Mammary epithelial cell (primary cell): ENCODE measurements at regions not wholly inside any gene's neighbourhood (a gene's known extent, or its start where the extent isn't known, plus 50 kb on each side); places are given as distances from the start of the nearest gene placed in this dataset.

Experiments
- CTCF ChIP-seq, 2 donors: IDR thresholded peaks in 1 of 2; conservative IDR thresholded peaks in 1 of 2; 2 replicates each; pipeline ENCODE4 v1.5.1; 2011 to 2012; ENCODE audit warnings: inconsistent platforms in 2 of 2, low read length in 2 of 2, mild to moderate bottlenecking in 2 of 2, control low read depth in 1 of 2, low read depth in 1 of 2; ENCODE audit not compliant: insufficient read depth in 1 of 2; ENCODE audit errors: extremely low read depth in 1 of 2
- EZH2 ChIP-seq: IDR thresholded peaks from 2 replicates; pipeline ENCODE4 v1.6.1; 2012; ENCODE audit warnings: low read length, inconsistent platforms, borderline replicate concordance

- TF ChIP-seq CTCF (conservative IDR thresholded peaks at IDR 0.05 in 1 of 2, IDR thresholded peaks at IDR 0.05 in 1 of 2; ENCODE audit: extremely low read depth in 1 of 2, insufficient read depth in 1 of 2, low read depth in 1 of 2, low read length in 2 of 2) (no peak), EZH2 (no peak)
These were observed 125.6 kb downstream of the CCDC71L start for GRCh38 chr7:106535234-106535932.
